Mucosa of descending colon (tissue), 3 donors: ENCODE measurements at regions not wholly inside any gene's neighbourhood (a gene's known extent, or its start where the extent isn't known, plus 50 kb on each side); places are given as distances from the start of the nearest gene placed in this dataset.

ENCODE experiments used
- ATAC-seq: fragments of 200-7000 bp; cut with Tn5 transposase; one replicate; pipeline ENCODE4 v1.9.1; 2020; ENCODE audit warnings: mild to moderate bottlenecking, moderate library complexity
- DNase-seq, 3 donors: peaks; one replicate each; pipeline ENCODE4 v3.0.0-alpha.2; 2020
- H3K36me3 ChIP-seq: fragments of 200-600 bp; one replicate; pipeline ENCODE4 v1.8.0; 2021; ENCODE audit warnings: low read depth, mild to moderate bottlenecking
- H3K4me1 ChIP-seq: fragments of 200-600 bp; one replicate; pipeline ENCODE4 v1.8.0; 2021; ENCODE audit warnings: low read depth, mild to moderate bottlenecking
- H3K4me3 ChIP-seq: fragments of 200-600 bp; one replicate; pipeline ENCODE4 v1.8.0; 2021; ENCODE audit warnings: mild to moderate bottlenecking
- H3K9me3 ChIP-seq: fragments of 200-600 bp; one replicate; pipeline ENCODE4 v1.8.0; 2021; ENCODE audit warnings: mild to moderate bottlenecking
- intact Hi-C, 2 donors: fragments of 100-400 bp; cut with DNase I in 1 of 2; cut with micrococcal nuclease in 1 of 2; formaldehyde crosslinking; loops; one replicate each; pipeline versions ENCODE4 v1.11.0 to v1.11.1; 2022; cut with DNase I, micrococcal nuclease
- TF ChIP-seq, protein P1 (sequence below): fragments of 200-600 bp; IDR thresholded peaks from one replicate; pipeline ENCODE4 v1.8.0; 2022; ENCODE audit warnings: antibody characterized with exemption, mild to moderate bottlenecking
- donor health status: DM: no; HTN: no; CAD: no; lungs with moderate emphysema.
- donor health status: DM: no; HTN: no; CAD: no.
- donor health status: DM: no; HTN: yes; CAD: no.

DNA sequence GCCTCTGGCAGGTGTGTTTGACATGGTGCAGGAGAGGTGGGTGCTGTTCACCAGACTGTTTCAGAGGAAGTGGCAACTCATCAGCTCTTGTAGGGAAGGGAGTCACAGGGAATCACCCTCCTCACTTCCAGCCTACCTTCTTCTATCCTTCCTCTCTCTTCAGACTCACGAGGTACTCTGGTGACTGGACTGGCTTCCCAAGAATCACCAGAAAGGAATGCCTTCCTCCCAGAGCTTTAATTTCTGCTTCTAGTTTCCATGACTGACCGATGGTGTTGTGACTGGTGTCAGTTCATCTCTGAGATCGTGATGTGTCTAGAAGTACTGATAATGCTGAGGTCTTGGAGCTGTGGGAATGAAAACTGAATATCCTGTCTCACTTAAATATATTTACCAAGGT, 247.3 kb downstream of the KCTD12 start:
- H3K4me3 ChIP-seq: no peak overlapping the region
- TF ChIP-seq, protein P1, sequence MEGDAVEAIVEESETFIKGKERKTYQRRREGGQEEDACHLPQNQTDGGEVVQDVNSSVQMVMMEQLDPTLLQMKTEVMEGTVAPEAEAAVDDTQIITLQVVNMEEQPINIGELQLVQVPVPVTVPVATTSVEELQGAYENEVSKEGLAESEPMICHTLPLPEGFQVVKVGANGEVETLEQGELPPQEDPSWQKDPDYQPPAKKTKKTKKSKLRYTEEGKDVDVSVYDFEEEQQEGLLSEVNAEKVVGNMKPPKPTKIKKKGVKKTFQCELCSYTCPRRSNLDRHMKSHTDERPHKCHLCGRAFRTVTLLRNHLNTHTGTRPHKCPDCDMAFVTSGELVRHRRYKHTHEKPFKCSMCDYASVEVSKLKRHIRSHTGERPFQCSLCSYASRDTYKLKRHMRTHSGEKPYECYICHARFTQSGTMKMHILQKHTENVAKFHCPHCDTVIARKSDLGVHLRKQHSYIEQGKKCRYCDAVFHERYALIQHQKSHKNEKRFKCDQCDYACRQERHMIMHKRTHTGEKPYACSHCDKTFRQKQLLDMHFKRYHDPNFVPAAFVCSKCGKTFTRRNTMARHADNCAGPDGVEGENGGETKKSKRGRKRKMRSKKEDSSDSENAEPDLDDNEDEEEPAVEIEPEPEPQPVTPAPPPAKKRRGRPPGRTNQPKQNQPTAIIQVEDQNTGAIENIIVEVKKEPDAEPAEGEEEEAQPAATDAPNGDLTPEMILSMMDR: no peak
- no peak for ATAC-seq
- no peak for DNase-seq
- H3K36me3 ChIP-seq: no peaks in the 10 kb centered on the region
- H3K9me3 ChIP-seq: no peaks in the 10 kb centered on the region
- intact Hi-C loops: no loop called here
- no peaks in the 10 kb centered on the region for H3K4me1 ChIP-seq

GRCh38 chr13:76638181-76638580, 248.0 kb downstream of the KCTD12 start:
- H3K4me1 ChIP-seq: no peaks in the 10 kb centered on the region
- no peaks in the 10 kb centered on the region for H3K9me3 ChIP-seq
- DNase-seq (no peak), ATAC-seq (no peak)
- intact Hi-C loops: no loop called here
- TF ChIP-seq, protein P1: no peak
- no peaks in the 10 kb centered on the region for H3K36me3 ChIP-seq
- no peak overlapping the region for H3K4me3 ChIP-seq

GRCh38 chr13:76637641-76638141, 248.5 kb downstream of the KCTD12 start:
- H3K9me3 ChIP-seq: no peaks in the 10 kb centered on the region
- intact Hi-C loops: no loop called here
- TF ChIP-seq, protein P1: no peak
- no peaks in the 10 kb centered on the region for H3K4me1 ChIP-seq
- ATAC-seq (no peak), DNase-seq (no peak)
- H3K4me3 ChIP-seq: no peak overlapping the region
- no peaks in the 10 kb centered on the region for H3K36me3 ChIP-seq

DNA sequence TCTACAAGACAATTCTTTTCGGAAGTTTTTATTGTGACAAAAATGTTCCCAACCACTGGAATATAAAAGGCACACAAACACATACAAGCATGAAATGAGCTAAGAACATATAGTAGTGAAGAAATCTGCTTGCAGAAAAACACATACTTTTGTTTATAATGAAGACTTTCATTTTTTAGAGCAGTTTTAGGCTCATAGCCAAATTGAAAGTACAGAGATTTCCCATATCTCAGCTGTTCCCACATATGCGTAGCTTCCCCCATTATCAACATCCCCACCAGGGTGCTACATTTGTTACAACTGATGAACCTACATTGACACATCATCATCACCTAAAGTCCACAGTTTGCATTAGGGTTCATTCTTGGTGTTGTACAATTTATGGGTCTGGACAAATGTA, 249.4 kb downstream of the KCTD12 start:
- ATAC-seq (no peak), DNase-seq (no peak)
- H3K36me3 ChIP-seq: no peaks in the 10 kb centered on the region
- no peaks in the 10 kb centered on the region for H3K9me3 ChIP-seq
- intact Hi-C loops: no loop called here
- TF ChIP-seq, protein P1: no peak
- no peak overlapping the region for H3K4me3 ChIP-seq
- no peaks in the 10 kb centered on the region for H3K4me1 ChIP-seq

GRCh38 chr13:76635232-76636230, 250.7 kb downstream of the KCTD12 start:
- Histone ChIP-seq H3K4me3 (no peak overlapping the region), H3K9me3 (no peaks in the 10 kb centered on the region), H3K36me3 (no peaks in the 10 kb centered on the region), H3K4me1 (no peaks in the 10 kb centered on the region)
- intact Hi-C loops: no loop called here
- no peak for DNase-seq
- ATAC-seq: no peak
- TF ChIP-seq, protein P1: no peak
